ENCODE measurements at regions not wholly inside any gene's neighbourhood (a gene's known extent, or its start where the extent isn't known, plus 50 kb on each side); places are given as distances from the start of the nearest gene placed in this dataset.

DNA sequence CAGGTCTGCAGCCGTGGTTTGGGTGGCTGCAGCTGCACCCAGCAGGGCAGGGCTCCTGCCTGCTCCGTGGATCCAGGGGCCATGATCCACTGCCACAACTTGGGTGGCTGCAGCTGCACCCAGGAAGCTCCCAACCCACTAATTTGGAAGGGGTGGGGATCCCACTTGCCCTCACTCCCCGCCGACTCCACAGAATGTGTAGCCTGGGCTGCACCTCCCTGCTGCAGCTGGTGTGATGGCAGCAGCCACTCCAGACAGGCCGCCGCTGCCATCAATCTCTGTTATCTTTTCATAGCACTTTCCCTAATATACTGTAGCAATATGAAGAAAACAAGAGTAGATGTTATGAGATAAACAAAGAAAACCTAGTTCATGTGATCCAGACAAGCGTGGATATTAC lies 137.8 kb upstream of the CNTN3 start:
- TF ChIP-seq, protein P1, sequence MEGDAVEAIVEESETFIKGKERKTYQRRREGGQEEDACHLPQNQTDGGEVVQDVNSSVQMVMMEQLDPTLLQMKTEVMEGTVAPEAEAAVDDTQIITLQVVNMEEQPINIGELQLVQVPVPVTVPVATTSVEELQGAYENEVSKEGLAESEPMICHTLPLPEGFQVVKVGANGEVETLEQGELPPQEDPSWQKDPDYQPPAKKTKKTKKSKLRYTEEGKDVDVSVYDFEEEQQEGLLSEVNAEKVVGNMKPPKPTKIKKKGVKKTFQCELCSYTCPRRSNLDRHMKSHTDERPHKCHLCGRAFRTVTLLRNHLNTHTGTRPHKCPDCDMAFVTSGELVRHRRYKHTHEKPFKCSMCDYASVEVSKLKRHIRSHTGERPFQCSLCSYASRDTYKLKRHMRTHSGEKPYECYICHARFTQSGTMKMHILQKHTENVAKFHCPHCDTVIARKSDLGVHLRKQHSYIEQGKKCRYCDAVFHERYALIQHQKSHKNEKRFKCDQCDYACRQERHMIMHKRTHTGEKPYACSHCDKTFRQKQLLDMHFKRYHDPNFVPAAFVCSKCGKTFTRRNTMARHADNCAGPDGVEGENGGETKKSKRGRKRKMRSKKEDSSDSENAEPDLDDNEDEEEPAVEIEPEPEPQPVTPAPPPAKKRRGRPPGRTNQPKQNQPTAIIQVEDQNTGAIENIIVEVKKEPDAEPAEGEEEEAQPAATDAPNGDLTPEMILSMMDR (conservative IDR thresholded peaks at IDR 0.05; ENCODE audit: low read depth, low read length): no peak
- Histone ChIP-seq H2AFZ (ENCODE audit: low read depth) (no peak overlapping the region), H3K27me3 (ENCODE audit: insufficient read depth, low read depth) (no peaks in the 10 kb centered on the region), H3K4me3 (IDR thresholded peaks at IDR 0.05; ENCODE audit: insufficient read depth, low read depth, low read length) (no peak overlapping the region), H4K20me1 (ENCODE audit: insufficient read depth) (no peaks in the 10 kb centered on the region), H3K9ac (no peak overlapping the region), H3K79me2 (ENCODE audit: insufficient read depth, low read depth) (no peaks in the 10 kb centered on the region), H3K4me2 (no peak overlapping the region), H3K27ac (no peak overlapping the region), H3K36me3 (ENCODE audit: insufficient read depth) (no peaks in the 10 kb centered on the region), H3K4me1 (ENCODE audit: low read depth, poor library complexity, severe bottlenecking) (no peaks in the 10 kb centered on the region)

DNA sequence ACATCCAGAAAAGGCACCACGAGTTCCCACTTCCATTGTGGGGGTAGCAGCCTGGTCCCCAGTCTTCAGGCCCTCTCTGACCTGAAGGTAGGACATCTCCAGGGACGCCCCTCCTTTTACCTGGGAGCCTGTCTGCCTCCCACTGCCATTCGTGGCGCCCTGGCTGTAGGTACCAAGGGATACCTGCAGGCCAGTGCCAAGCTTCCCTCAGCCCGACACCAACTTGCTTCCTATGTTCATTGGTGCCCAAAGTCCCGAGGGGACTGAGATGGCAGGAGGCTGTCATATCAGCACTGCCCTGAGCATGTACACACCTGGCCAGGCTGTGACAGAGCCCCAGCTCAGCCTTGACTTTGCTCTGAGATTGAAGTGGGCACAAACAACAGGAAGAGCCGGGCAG lies 137.3 kb upstream of the CNTN3 start:
- Histone ChIP-seq H3K9ac (no peak overlapping the region), H3K27me3 (ENCODE audit: insufficient read depth, low read depth) (no peaks in the 10 kb centered on the region), H2AFZ (ENCODE audit: low read depth) (no peak overlapping the region), H3K4me1 (ENCODE audit: low read depth, poor library complexity, severe bottlenecking) (no peaks in the 10 kb centered on the region), H3K79me2 (ENCODE audit: insufficient read depth, low read depth) (no peaks in the 10 kb centered on the region), H3K36me3 (ENCODE audit: insufficient read depth) (no peaks in the 10 kb centered on the region), H4K20me1 (ENCODE audit: insufficient read depth) (no peaks in the 10 kb centered on the region), H3K27ac (no peak overlapping the region), H3K4me2 (no peak overlapping the region), H3K4me3 (IDR thresholded peaks at IDR 0.05; ENCODE audit: insufficient read depth, low read depth, low read length) (no peak overlapping the region)
- TF ChIP-seq, protein P1 (conservative IDR thresholded peaks at IDR 0.05; ENCODE audit: low read depth, low read length): no peak

DNA sequence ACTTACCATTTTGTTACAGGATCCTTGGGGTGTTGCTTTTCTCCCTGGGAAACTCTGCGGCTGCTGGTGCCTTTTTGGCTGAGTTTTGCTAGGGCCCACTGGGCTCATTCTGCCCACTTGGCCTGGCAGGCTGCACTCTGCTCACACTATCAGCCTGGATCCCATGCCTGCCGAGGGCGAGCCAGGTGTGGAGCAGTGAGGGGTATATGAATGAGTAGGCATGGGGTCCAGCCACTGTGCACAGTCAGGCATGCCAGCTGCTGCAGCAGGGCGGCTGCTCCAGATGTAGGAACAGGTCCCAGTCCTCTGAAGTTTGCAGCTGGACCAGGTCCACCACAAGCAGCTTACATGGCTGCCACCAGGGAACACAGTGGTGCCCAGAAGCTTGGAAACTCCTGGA lies 136.4 kb upstream of the CNTN3 start:
- no peak overlapping the region for H2AFZ ChIP-seq (ENCODE audit: low read depth)
- H4K20me1 ChIP-seq (ENCODE audit: insufficient read depth): no peaks in the 10 kb centered on the region
- H3K27me3 ChIP-seq (ENCODE audit: insufficient read depth, low read depth): no peaks in the 10 kb centered on the region
- H3K4me3 ChIP-seq (IDR thresholded peaks at IDR 0.05; ENCODE audit: insufficient read depth, low read depth, low read length): no peak overlapping the region
- H3K4me1 ChIP-seq (ENCODE audit: low read depth, poor library complexity, severe bottlenecking): no peaks in the 10 kb centered on the region
- no peaks in the 10 kb centered on the region for H3K79me2 ChIP-seq (ENCODE audit: insufficient read depth, low read depth)
- TF ChIP-seq, protein P1 (conservative IDR thresholded peaks at IDR 0.05; ENCODE audit: low read depth, low read length): no peak
- H3K4me2 ChIP-seq: no peak overlapping the region
- no peaks in the 10 kb centered on the region for H3K36me3 ChIP-seq (ENCODE audit: insufficient read depth)
- H3K9ac ChIP-seq: no peak overlapping the region
- no peak overlapping the region for H3K27ac ChIP-seq

DNA sequence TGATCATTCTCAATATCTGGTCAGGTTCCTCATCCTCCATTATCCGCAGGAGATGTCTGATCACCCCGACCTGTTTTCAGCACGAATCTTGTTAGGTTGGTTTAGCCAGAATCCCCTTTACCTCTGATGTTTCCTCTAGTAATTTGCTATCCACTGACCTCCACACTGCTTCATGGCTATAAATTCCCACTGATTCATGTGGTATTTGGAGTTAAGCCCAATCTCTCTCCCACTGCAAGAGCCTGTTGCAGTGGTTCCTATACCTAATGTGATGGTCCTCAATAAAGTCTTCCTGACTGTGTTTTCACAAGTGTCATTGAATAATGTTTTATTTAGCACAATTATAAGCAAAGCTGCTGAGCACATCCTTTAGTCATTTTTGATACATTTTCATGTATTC lies 124.8 kb upstream of the CNTN3 start:
- TF ChIP-seq, protein P1 (conservative IDR thresholded peaks at IDR 0.05; ENCODE audit: low read depth, low read length): no peak
- Histone ChIP-seq H3K27ac (no peak overlapping the region), H3K4me3 (IDR thresholded peaks at IDR 0.05; ENCODE audit: insufficient read depth, low read depth, low read length) (no peak overlapping the region), H2AFZ (ENCODE audit: low read depth) (no peak overlapping the region), H3K79me2 (ENCODE audit: insufficient read depth, low read depth) (no peaks in the 10 kb centered on the region), H3K4me2 (no peak overlapping the region), H3K27me3 (ENCODE audit: insufficient read depth, low read depth) (no peaks in the 10 kb centered on the region), H3K9ac (no peak overlapping the region), H3K4me1 (ENCODE audit: low read depth, poor library complexity, severe bottlenecking) (no peaks in the 10 kb centered on the region), H4K20me1 (ENCODE audit: insufficient read depth) (no peaks in the 10 kb centered on the region), H3K36me3 (ENCODE audit: insufficient read depth) (no peaks in the 10 kb centered on the region)

DNA sequence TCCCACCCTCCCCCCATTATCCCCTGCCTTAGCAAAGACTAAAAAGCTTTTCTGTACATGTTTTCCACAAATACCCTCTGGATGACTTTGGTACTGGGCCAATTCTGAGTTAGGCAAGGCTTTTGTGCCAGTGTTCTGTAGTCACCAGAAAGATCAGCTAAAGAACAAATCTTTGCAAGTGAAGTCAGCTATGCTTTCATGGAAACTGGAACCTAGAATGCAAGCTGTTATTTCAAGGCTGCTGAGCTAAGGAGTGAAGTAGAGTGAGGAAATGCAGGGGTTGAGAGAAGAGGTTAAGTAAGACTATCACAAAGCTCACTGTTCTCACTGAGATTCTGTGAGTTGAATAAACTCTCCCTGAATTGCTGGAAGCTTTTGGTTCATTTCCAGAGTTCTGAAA lies 107.8 kb upstream of the CNTN3 start:
- Histone ChIP-seq H3K4me3 (IDR thresholded peaks at IDR 0.05; ENCODE audit: insufficient read depth, low read depth, low read length) (no peak overlapping the region), H3K4me2 (no peak overlapping the region), H3K27me3 (ENCODE audit: insufficient read depth, low read depth) (no peaks in the 10 kb centered on the region), H4K20me1 (ENCODE audit: insufficient read depth) (no peaks in the 10 kb centered on the region), H3K36me3 (ENCODE audit: insufficient read depth) (no peaks in the 10 kb centered on the region), H3K27ac (no peak overlapping the region), H3K79me2 (ENCODE audit: insufficient read depth, low read depth) (no peaks in the 10 kb centered on the region), H3K9ac (no peak overlapping the region), H3K4me1 (ENCODE audit: low read depth, poor library complexity, severe bottlenecking) (no peaks in the 10 kb centered on the region), H2AFZ (ENCODE audit: low read depth) (no peak overlapping the region)
- TF ChIP-seq, protein P1 (conservative IDR thresholded peaks at IDR 0.05; ENCODE audit: low read depth, low read length): no peak
